C1 segment of cervical spinal cord (tissue), 14 donors: ENCODE measurements at regions not wholly inside any gene's neighbourhood (a gene's known extent, or its start where the extent isn't known, plus 50 kb on each side); places are given as distances from the start of the nearest gene placed in this dataset.
A peak's percentile ranks its signal among the peaks of the same experiment; 100 is the strongest.

Experiments
- DNase-seq, 14 donors: peaks; one replicate each; lab custom pipeline; 2025; lab: John Stamatoyannopoulos, UW

GRCh38 chr5:134063188-134063820 lies 51.2 kb upstream of the TCF7 start:
- peak in 1 of 14 donors; percentile 12 for DNase-seq

DNA sequence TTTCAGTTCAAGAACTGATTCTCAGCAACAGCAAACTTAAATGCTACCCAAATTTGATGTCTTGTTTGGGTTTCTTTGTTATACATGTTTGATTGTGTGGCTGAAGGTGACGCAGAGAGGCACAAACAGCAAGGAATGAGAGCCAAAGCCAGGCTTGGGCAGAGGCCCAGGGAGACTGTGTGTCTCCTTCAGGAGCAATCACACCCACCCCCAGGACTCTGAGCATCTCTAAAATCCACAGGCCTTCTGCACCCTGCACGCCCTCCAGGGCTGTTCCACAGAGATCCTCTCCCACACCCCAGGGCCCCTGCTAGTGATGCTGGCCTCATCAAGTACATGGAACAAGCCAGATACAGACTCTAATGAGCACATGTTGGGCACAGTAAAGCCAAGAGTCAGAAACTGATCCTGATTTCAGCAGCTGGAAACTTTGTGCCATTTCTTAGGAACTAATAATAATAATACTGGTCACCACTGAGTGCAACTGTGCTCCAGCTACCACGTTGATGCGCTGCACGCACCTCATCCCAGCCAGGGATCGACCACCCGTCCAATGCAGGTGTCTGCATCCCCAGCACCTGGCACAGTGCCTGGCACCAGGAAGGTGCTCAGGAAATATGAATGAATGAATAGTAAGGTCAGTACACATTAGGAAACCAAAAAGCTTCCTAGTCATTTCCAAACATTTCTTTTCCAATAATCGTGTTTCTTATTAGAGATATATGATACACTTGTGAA lies 54.6 kb upstream of the TCF7 start:
- DNase-seq: peak in 5 of 14 donors; percentile 12 to 57 (median 38)

- DNase-seq: no peak
Observed at GRCh38 chr5:134055015-134055414, 50.2 kb upstream of the VDAC1 start.
